ENCODE measurements at regions not wholly inside any gene's neighbourhood (a gene's known extent, or its start where the extent isn't known, plus 50 kb on each side); places are given as distances from the start of the nearest gene placed in this dataset.

GRCh38 chr14:98695809-98696208, 576.2 kb downstream of the BCL11B start:
- no peak for DNase-seq

GRCh38 chr14:98698341-98698740, 573.7 kb downstream of the BCL11B start:
- no peak for DNase-seq

DNA sequence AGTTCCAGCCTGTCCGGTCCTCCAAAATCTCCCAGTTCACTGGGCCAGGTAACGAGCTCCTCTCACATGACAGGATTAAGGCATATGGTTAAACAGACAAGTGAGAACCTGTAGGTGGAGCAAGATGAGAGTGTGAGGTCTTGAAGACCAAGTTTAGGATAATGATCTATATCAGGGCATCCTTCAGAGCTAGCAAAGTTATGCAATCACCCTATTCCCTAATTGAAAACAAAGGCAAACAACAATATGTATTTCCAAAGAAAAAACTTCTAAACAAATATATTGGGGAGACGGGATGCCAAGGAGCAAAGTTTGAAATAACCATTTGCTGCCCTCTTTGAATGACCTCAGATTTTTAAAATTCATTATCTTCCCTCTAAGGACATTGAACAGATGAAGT, 571.2 kb downstream of the BCL11B start:
- DNase-seq, result no peak

- DNase-seq, result no peak
These were observed 570.6 kb downstream of the BCL11B start for GRCh38 chr14:98701377-98701776.

- peak in 2 of 5 donors; percentile 18 to 70 for DNase-seq
These were observed 567.6 kb downstream of the BCL11B start for GRCh38 chr14:98704441-98704840.

DNA sequence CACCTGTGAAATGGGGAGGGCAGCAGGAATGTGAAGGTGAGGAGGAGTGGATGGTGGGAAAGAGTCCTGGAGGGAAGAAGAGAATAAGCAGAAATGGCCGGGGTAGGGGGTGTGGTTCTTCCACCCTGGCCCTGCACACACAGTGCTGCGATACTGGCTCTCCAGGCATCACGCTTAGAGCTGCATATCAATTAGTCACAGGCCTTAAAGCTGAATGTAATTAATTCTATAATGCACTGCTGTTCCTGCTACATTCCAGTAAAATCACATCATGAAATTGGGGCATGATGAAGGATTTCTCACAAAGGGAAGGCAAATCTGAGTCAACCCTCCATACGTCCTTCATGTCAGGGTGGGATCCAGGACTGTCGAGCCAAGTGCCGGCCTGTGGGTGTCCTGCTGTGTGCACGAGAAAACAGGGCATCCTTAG, 566.1 kb downstream of the BCL11B start:
- no peak for DNase-seq

DNA sequence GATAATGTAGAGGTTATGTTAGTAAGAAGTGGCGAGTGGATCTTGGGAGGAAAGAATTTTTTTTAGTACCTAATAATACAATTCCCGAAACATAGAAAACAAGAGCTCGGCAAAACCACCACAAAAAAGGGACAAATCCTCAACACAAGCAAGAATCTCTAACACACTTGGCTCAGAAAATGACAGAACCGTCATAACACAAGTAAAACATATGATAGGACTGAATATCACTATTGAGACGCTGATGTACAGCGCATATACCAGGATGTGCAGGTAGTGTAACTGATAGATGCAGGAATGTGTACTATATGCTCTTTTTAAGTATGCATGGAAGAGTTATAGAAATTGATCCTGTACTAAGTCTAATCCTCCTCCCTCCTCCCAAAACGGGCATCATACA, 564.5 kb downstream of the BCL11B start:
- no peak for DNase-seq

DNA sequence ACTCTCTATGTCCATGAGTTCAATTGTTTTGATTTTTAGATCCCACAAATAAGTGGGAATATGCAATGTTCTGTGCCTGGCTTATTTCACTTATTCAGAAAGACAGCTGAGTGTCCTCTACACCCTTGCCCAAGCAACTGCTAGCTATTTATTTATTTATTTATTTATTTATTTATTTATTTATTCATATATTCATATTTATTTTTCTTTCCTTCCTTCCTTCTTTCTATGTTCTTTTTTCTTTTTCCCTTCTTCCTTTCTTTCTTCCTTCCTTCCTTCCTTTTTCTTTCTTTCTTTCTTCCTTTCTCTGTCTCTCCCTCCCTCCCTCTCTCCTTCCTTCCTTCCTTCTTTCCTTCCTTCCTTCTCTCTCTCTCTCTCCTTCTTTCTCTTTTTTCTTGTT, 563.4 kb downstream of the BCL11B start:
- no peak for DNase-seq

DNA sequence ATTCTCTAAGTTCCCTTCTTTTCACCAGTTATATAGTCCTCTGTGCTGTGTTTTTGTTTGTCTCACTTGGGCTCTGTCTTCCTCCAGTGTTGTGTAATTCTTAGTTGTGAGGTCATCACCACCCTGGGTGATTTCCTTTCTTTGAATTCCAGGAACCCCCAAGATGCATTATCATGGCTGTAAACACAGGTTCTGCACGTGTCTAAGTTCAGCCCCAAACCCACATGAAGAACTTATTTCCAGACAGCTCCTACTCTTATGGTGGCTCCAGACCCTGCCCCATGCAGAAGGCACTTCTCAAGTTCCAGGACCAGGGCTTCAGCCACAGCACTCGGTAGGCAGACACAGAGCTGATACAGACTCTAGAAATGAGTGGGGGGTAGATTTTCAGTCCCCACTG, 560.5 kb downstream of the BCL11B start:
- DNase-seq, result peak in 1 of 5 donors; percentile 77

GRCh38 chr14:98714626-98715425, 557.2 kb downstream of the BCL11B start:
- no peak for DNase-seq

DNA sequence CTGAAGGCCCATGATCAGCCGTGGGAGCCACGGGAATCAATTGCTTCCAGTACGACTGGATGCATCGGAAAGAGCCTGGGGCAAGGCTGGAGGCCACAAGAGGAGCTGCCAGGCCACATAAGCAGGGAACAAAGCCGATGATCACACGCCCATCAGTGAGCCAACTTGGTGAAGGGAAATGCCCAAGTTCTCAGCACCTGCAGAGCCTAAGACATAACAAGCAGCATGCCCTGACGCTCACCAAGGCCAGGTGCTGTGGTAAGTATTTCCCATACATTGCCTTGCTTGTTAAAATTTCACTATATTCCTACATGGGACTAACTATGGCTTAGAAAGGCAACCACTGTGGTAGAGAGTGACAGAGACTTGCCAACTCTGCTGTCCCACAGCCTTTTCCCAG, 555.9 kb downstream of the BCL11B start:
- DNase-seq, result no peak

GRCh38 chr14:98721061-98721460, 550.9 kb downstream of the BCL11B start:
- no peak for DNase-seq

DNA sequence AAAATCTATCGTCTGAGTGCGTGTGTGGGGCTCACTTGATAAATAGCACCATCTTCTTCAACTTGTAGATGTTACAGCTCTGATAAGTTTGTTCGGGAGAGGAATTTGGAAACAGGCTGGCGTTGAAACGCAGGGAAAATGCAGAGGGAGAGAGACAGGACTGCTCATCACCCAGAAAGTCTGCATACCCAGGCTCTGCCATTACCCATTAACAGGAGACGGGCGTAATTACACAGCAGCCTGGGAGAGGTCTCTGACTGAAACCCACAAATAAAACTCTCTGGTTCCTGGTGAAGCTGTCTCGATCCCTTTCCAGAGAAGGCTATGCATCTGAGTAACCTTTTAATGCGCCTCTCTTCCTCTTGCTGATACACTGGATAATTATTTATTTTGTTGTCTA, 547.3 kb downstream of the BCL11B start:
- no peak for DNase-seq

DNA sequence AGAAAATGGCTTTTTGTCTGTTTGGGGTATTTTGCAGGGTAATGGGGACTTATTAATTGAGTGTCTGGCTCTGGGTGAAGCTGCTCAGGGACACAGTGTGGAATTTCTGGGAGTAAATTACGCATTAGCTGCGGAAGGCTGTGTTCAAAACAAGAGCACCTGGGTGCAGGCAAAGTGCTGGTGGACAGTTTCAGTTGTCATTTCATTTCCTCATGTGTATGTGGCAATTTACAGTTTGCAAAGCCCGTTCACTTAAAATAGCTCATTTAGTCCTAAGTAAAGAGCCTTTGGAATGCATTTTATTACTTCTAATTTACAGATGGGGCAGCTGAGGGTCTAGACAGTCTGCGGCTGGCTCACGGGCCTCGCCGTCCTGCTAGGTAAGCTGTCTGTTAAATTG, 546.8 kb downstream of the BCL11B start:
- DNase-seq, result no peak

GRCh38 chr14:98725676-98726075, 546.3 kb downstream of the BCL11B start:
- no peak for DNase-seq

- DNase-seq, result no peak
These were observed 545.2 kb downstream of the BCL11B start for GRCh38 chr14:98726585-98727405.

DNA sequence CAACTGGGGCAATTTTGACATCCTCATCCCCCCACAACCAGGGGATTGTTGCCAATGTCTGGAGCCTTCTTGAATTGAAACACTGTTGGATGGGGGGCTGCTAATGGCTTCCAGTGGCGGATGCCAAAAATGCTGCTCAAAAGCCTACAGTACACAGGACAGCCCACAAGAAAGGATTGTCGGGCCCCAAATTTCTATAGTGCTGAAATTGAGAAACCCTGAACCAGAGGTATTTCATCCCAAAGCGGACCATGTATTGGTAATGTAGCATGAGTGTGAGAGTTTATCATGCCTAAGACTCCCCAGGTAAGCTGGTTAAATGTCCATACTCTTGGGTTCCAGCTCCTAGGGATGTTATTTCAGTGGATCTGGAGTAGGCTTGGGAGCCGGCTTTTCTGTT, 544.0 kb downstream of the BCL11B start:
- no peak for DNase-seq

- no peak for DNase-seq
These were observed 543.2 kb downstream of the BCL11B start for GRCh38 chr14:98728836-98729235.

GRCh38 chr14:98731286-98731685, 540.7 kb downstream of the BCL11B start:
- no peak for DNase-seq

DNA sequence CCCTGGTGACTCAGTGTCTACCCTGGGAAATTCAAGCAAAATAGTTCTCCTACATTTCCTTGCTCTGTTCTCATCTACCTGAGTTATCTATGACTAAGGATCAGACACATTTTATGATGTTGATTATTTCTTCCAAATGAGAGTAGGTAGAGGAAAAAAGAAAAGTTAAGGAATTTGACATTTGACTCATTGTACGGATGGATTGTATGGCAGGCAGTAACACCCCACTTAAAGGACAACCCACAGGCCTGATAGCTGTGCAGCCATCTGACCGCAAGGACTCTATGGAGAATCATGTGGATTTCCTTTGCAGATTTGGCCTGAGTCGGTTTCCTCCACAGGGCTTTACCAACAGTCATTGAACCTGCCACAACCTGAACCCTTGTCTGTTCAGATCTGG, 540.3 kb downstream of the BCL11B start:
- DNase-seq, result no peak

- DNase-seq, result no peak
These were observed 538.5 kb downstream of the BCL11B start for GRCh38 chr14:98733536-98733935.

- no peak for DNase-seq
These were observed 535.2 kb downstream of the BCL11B start for GRCh38 chr14:98736701-98737338.

DNA sequence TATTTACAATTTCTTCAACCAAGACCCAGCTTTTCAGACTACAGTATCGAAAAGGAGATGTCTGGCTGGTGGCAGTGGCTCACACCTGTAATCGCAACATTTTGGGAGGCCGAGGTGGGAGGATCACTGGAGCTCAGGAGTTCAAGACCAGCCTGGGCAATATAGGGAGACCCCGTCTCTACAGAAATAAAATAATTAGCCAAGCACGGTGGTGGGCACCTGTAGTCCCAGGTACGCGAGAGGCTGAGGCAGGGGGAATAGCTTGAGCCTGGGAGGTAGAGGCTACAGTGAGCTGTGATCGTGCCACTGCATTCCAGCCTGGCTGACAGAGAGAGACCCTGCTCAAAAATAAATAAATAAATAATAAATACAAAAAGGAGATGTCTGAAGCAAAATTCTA, 530.5 kb downstream of the BCL11B start:
- DNase-seq, result no peak

- no peak for DNase-seq
These were observed 530.0 kb downstream of the BCL11B start for GRCh38 chr14:98742001-98742400.
